GM23338 (cell line): ENCODE measurements at regions not wholly inside any gene's neighbourhood (a gene's known extent, or its start where the extent isn't known, plus 50 kb on each side); places are given as distances from the start of the nearest gene placed in this dataset.

ENCODE experiments used
- CREB1 ChIP-seq: fragments of 250-450 bp; sonication (Bioruptor Pico); IDR thresholded peaks from 2 replicates; pipeline ENCODE4 v1.5.0; 2020; ENCODE audit warnings: low read depth, mild to moderate bottlenecking, moderate library complexity
- EZH2 ChIP-seq: fragments of 200-600 bp; sonication (generic); IDR thresholded peaks from one replicate; pipeline ENCODE4 v1.8.0; 2017; ENCODE audit warnings: antibody characterized with exemption, mild to moderate bottlenecking, low read depth; ENCODE audit not compliant: unreplicated experiment
- EZH2phosphoT487 ChIP-seq: fragments of 200-600 bp; sonication (generic); IDR thresholded peaks from one replicate; pipeline ENCODE4 v1.8.1; 2018; ENCODE audit warnings: antibody characterized with exemption; ENCODE audit not compliant: unreplicated experiment
- JUNB ChIP-seq: IDR thresholded peaks from one replicate; pipeline ENCODE4 v1.6.1; 2016; ENCODE audit warnings: antibody characterized with exemption; ENCODE audit not compliant: unreplicated experiment
- POLR2AphosphoS5 ChIP-seq: IDR thresholded peaks from 2 replicates; pipeline ENCODE4 v1.6.1; 2016; ENCODE audit warnings: antibody characterized with exemption, low read depth
- STAT1 ChIP-seq: IDR thresholded peaks from one replicate; pipeline ENCODE4 v1.6.1; 2016; ENCODE audit warnings: antibody characterized with exemption; ENCODE audit not compliant: unreplicated experiment
- ZNF114 ChIP-seq: fragments of 250-450 bp; sonication (Bioruptor Pico); IDR thresholded peaks from 2 replicates; pipeline ENCODE4 v1.5.0; 2020; ENCODE audit warnings: mild to moderate bottlenecking, moderate library complexity
- TF ChIP-seq, protein P1 (sequence below), 2 experiments: fragments of 200-600 bp in 1 of 2; sonication (generic) in 1 of 2; conservative IDR thresholded peaks; 2 replicates each; pipeline versions ENCODE4 v1.5.1 to v1.6.1; 2016 to 2017; ENCODE audit warnings: antibody characterized with exemption in 2 of 2, low read depth in 2 of 2, mild to moderate bottlenecking in 2 of 2, moderate library complexity in 1 of 2
- TF ChIP-seq, protein P2 (sequence below): IDR thresholded peaks from 2 replicates; pipeline ENCODE4 v1.6.1; 2016; ENCODE audit warnings: antibody characterized with exemption
- TF ChIP-seq, protein P3 (sequence below): IDR thresholded peaks from one replicate; pipeline ENCODE4 v1.6.1; 2018; ENCODE audit warnings: antibody characterized with exemption; ENCODE audit not compliant: unreplicated experiment
- TF ChIP-seq, protein P4 (sequence below): fragments of 250-450 bp; sonication (Bioruptor Pico); IDR thresholded peaks from 2 replicates; pipeline ENCODE4 v1.5.0; 2020; ENCODE audit warnings: mild to moderate bottlenecking, moderate library complexity

DNA sequence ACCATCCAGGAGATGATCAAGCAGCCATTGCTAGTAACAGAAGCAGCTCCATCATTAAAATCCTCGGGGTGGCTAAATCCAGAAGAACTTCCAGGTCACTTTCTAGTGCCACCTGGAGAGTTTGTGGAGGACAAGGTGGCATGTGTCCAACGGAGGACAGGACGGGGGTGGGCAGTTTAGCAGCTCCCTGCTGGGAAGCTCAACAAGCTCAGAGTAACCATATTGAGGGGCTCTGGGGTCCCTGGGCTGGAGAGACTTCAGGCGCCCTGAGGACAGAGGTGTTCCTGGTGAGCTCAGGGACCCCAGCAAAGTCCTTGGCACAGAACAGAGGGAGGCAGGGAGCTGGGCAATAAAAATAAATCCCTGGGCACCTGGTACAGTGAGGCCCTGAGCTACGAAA lies 140.0 kb upstream of the FHL2 start:
- TF ChIP-seq, protein P1, sequence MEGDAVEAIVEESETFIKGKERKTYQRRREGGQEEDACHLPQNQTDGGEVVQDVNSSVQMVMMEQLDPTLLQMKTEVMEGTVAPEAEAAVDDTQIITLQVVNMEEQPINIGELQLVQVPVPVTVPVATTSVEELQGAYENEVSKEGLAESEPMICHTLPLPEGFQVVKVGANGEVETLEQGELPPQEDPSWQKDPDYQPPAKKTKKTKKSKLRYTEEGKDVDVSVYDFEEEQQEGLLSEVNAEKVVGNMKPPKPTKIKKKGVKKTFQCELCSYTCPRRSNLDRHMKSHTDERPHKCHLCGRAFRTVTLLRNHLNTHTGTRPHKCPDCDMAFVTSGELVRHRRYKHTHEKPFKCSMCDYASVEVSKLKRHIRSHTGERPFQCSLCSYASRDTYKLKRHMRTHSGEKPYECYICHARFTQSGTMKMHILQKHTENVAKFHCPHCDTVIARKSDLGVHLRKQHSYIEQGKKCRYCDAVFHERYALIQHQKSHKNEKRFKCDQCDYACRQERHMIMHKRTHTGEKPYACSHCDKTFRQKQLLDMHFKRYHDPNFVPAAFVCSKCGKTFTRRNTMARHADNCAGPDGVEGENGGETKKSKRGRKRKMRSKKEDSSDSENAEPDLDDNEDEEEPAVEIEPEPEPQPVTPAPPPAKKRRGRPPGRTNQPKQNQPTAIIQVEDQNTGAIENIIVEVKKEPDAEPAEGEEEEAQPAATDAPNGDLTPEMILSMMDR (conservative IDR thresholded peaks at IDR 0.05; ENCODE audit: low read depth in 2 of 2) = no peak
- no peak for TF ChIP-seq EZH2
- TF ChIP-seq POLR2AphosphoS5 = no peak
- TF ChIP-seq JUNB = no peak
- TF ChIP-seq EZH2phosphoT487 = no peak
- no peak for TF ChIP-seq CREB1 (CRISPR knock-in tag)
- TF ChIP-seq, protein P2, sequence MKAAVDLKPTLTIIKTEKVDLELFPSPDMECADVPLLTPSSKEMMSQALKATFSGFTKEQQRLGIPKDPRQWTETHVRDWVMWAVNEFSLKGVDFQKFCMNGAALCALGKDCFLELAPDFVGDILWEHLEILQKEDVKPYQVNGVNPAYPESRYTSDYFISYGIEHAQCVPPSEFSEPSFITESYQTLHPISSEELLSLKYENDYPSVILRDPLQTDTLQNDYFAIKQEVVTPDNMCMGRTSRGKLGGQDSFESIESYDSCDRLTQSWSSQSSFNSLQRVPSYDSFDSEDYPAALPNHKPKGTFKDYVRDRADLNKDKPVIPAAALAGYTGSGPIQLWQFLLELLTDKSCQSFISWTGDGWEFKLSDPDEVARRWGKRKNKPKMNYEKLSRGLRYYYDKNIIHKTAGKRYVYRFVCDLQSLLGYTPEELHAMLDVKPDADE = no peak
- TF ChIP-seq, protein P3, sequence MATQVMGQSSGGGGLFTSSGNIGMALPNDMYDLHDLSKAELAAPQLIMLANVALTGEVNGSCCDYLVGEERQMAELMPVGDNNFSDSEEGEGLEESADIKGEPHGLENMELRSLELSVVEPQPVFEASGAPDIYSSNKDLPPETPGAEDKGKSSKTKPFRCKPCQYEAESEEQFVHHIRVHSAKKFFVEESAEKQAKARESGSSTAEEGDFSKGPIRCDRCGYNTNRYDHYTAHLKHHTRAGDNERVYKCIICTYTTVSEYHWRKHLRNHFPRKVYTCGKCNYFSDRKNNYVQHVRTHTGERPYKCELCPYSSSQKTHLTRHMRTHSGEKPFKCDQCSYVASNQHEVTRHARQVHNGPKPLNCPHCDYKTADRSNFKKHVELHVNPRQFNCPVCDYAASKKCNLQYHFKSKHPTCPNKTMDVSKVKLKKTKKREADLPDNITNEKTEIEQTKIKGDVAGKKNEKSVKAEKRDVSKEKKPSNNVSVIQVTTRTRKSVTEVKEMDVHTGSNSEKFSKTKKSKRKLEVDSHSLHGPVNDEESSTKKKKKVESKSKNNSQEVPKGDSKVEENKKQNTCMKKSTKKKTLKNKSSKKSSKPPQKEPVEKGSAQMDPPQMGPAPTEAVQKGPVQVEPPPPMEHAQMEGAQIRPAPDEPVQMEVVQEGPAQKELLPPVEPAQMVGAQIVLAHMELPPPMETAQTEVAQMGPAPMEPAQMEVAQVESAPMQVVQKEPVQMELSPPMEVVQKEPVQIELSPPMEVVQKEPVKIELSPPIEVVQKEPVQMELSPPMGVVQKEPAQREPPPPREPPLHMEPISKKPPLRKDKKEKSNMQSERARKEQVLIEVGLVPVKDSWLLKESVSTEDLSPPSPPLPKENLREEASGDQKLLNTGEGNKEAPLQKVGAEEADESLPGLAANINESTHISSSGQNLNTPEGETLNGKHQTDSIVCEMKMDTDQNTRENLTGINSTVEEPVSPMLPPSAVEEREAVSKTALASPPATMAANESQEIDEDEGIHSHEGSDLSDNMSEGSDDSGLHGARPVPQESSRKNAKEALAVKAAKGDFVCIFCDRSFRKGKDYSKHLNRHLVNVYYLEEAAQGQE = no peak
- no peak for TF ChIP-seq ZNF114 (CRISPR knock-in tag)
- TF ChIP-seq, protein P4, sequence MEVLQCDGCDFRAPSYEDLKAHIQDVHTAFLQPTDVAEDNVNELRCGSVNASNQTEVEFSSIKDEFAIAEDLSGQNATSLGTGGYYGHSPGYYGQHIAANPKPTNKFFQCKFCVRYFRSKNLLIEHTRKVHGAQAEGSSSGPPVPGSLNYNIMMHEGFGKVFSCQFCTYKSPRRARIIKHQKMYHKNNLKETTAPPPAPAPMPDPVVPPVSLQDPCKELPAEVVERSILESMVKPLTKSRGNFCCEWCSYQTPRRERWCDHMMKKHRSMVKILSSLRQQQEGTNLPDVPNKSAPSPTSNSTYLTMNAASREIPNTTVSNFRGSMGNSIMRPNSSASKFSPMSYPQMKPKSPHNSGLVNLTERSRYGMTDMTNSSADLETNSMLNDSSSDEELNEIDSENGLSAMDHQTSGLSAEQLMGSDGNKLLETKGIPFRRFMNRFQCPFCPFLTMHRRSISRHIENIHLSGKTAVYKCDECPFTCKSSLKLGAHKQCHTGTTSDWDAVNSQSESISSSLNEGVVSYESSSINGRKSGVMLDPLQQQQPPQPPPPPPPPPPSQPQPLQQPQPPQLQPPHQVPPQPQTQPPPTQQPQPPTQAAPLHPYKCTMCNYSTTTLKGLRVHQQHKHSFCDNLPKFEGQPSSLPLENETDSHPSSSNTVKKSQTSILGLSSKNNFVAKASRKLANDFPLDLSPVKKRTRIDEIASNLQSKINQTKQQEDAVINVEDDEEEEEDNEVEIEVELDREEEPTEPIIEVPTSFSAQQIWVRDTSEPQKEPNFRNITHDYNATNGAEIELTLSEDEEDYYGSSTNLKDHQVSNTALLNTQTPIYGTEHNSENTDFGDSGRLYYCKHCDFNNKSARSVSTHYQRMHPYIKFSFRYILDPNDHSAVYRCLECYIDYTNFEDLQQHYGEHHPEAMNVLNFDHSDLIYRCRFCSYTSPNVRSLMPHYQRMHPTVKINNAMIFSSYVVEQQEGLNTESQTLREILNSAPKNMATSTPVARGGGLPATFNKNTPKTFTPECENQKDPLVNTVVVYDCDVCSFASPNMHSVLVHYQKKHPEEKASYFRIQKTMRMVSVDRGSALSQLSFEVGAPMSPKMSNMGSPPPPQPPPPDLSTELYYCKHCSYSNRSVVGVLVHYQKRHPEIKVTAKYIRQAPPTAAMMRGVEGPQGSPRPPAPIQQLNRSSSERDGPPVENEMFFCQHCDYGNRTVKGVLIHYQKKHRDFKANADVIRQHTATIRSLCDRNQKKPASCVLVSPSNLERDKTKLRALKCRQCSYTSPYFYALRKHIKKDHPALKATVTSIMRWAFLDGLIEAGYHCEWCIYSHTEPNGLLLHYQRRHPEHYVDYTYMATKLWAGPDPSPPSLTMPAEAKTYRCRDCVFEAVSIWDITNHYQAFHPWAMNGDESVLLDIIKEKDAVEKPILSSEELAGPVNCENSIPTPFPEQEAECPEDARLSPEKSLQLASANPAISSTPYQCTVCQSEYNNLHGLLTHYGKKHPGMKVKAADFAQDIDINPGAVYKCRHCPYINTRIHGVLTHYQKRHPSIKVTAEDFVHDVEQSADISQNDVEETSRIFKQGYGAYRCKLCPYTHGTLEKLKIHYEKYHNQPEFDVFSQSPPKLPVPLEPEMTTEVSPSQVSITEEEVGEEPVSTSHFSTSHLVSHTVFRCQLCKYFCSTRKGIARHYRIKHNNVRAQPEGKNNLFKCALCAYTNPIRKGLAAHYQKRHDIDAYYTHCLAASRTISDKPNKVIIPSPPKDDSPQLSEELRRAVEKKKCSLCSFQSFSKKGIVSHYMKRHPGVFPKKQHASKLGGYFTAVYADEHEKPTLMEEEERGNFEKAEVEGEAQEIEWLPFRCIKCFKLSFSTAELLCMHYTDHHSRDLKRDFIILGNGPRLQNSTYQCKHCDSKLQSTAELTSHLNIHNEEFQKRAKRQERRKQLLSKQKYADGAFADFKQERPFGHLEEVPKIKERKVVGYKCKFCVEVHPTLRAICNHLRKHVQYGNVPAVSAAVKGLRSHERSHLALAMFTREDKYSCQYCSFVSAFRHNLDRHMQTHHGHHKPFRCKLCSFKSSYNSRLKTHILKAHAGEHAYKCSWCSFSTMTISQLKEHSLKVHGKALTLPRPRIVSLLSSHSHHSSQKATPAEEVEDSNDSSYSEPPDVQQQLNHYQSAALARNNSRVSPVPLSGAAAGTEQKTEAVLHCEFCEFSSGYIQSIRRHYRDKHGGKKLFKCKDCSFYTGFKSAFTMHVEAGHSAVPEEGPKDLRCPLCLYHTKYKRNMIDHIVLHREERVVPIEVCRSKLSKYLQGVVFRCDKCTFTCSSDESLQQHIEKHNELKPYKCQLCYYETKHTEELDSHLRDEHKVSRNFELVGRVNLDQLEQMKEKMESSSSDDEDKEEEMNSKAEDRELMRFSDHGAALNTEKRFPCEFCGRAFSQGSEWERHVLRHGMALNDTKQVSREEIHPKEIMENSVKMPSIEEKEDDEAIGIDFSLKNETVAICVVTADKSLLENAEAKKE (CRISPR knock-in tag) = no peak
- TF ChIP-seq STAT1 = no peak
